ENCODE measurements at regions not wholly inside any gene's neighbourhood (a gene's known extent, or its start where the extent isn't known, plus 50 kb on each side); places are given as distances from the start of the nearest gene placed in this dataset.

- TF ChIP-seq POLR2A (IDR thresholded peaks at IDR 0.05): no peak
- no peak for TF ChIP-seq CTCF (IDR thresholded peaks at IDR 0.05)
These were observed 848.0 kb upstream of the USP15 start for GRCh38 chr12:61412201-61412600.
